K562 (cell line): ENCODE measurements at regions not wholly inside any gene's neighbourhood (a gene's known extent, or its start where the extent isn't known, plus 50 kb on each side); places are given as distances from the start of the nearest gene placed in this dataset.

Source experiments
- CHD4 ChIP-seq: fragments of 200-600 bp; sonication (generic); IDR thresholded peaks from 3 replicates; pipeline ENCODE4 v1.6.1; 2012; ENCODE audit warnings: low read depth, mild to moderate bottlenecking, mixed read lengths, low read length, inconsistent platforms; ENCODE audit not compliant: insufficient read depth, insufficient replicate concordance, poor library complexity, severe bottlenecking
- PHF8 ChIP-seq: fragments of 200-600 bp; sonication (generic); IDR thresholded peaks from 2 replicates; pipeline ENCODE4 v1.6.1; 2012; ENCODE audit warnings: mixed run types, mild to moderate bottlenecking, inconsistent platforms, low read length, moderate library complexity, borderline replicate concordance
- SMAD4 ChIP-seq: fragments of 250-450 bp; sonication (Bioruptor Pico); conservative IDR thresholded peaks from 2 replicates; pipeline ENCODE4 v1.8.0; 2021; ENCODE audit warnings: inconsistent platforms, mild to moderate bottlenecking, moderate library complexity

DNA sequence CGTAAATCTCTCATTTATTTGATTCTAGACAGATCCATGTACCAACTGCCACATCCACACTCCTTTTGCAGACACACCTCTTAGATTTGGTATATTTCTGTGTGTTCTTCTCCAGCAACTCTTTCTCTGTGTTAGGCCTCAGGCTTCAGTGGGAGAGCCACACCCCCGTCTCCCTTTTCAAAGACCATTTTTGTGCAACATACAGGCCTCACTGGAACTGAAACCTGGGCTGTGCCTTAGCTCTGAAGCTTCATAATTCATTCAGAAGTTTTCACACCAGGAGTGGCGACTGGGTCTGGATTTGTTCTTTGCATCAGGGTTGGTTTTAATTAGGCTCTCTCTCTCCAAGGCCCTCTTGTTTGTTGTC, 170.2 kb downstream of the THBS2 start:
- TF ChIP-seq PHF8 (no peak), CHD4 (no peak), SMAD4 (no peak)
